ENCODE measurements at regions not wholly inside any gene's neighbourhood (a gene's known extent, or its start where the extent isn't known, plus 50 kb on each side); places are given as distances from the start of the nearest gene placed in this dataset.

DNA sequence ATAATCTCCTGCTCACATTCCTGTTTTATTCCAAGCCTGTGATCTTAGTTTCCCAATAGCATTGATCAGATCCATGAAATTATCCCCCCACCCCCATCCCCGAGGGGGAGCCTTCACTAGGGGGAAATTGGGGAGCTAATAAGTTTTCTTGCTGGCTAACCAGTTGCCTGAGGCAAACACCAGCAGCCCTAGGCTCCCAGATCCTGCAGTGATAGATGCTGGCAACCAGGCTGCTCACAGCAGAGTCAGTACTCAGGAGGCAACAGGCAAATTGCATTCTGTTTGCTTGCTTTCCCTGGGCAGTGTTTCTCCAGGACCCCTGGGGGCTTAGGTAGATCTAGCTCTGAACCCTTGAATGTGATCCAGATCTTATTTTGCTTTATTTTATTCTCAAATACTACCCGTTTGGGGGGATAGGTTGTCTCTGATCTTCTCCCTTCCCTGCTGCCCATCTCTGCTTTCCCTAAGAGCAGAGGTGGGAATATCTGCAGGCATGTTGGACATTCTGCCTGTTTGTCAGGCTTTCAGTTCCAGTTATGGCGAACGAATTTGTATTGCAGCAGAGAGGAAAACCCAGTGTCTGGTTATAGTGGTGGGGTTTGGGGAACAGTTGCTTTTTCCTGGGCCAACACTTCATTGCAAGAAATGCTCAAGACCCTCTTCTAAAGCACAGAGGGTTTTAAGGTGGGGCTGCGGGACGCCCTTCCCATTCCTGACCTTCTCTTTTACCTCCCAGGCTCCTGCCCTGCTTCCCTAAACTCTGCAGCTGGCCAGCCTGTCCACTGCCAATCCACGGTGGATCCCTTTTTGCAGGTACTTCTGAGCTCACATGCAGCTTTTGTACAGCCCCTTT lies 289.8 kb upstream of the PLXNA2 start:
- TF ChIP-seq POLR2A (IDR thresholded peaks at IDR 0.05; ENCODE audit: low read depth, low read length): no peak
- TF ChIP-seq POLR2AphosphoS5 (IDR thresholded peaks at IDR 0.05; ENCODE audit: low read depth, low read length): no peak
- no peak for TF ChIP-seq TAF1 (IDR thresholded peaks at IDR 0.05; ENCODE audit: low read depth, low read length)
- no peak for TF ChIP-seq SPI1 (IDR thresholded peaks at IDR 0.05; ENCODE audit: low read depth, low read length)

Measured in GM12891 (cell line).